GM12878 (cell line): ENCODE measurements at regions not wholly inside any gene's neighbourhood (a gene's known extent, or its start where the extent isn't known, plus 50 kb on each side); places are given as distances from the start of the nearest gene placed in this dataset.

Source experiments
- ATAC-seq: fragments of 200-7000 bp; cut with Tn5 transposase; 3 replicates; pipeline ENCODE4 v1.9.1; 2020; ENCODE audit warnings: mild to moderate bottlenecking, moderate library complexity
- BruUV-seq: library from RNA; stranded (reverse); fragments of 400-500 nt; replicated peaks from 2 replicates; lab custom pipeline; 2021; lab: Mats Ljungman, UMichigan
- CTCF ChIA-PET: fragments of 300-600 bp; sonication (Branson Sonifier 250); formaldehyde crosslinking; extraction: SDS; loops from one replicate; lab custom pipeline; 2021; ENCODE audit warnings: inconsistent platforms; lab: Yijun Ruan, JAX
- POLR2A ChIA-PET: fragments of 350-600 bp; formaldehyde crosslinking; extraction: SDS; loops from one replicate; lab custom pipeline; 2021; ENCODE audit warnings: inconsistent platforms; lab: Charles Lee
- RAD21 ChIA-PET: fragments of 300-600 bp; sonication (Branson Sonifier 250); formaldehyde crosslinking; loops from one replicate; lab custom pipeline; 2023; ENCODE audit warnings: antibody characterized with exemption; ENCODE audit not compliant: unreplicated experiment; lab: Charles Lee
- SMC1A ChIA-PET: fragments of 300-600 bp; sonication (Branson Sonifier 250); formaldehyde crosslinking; loops from one replicate; lab custom pipeline; 2023; ENCODE audit not compliant: unreplicated experiment, uncharacterized antibody; lab: Charles Lee
- DNase-seq: peaks from one replicate; pipeline ENCODE4 v3.0.0-alpha.2; 2011; ENCODE audit warnings: low read depth, low spot score
- FAIRE-seq: peaks from 3 replicates; lab custom pipeline; 2011; peaks lifted over from hg19 to GRCh38; lab: Jason Lieb, UNC
- H2AFZ ChIP-seq: 2 replicates; pipeline ENCODE4 v1.6.0; 2011; ENCODE audit warnings: low read depth, low read length, control low read depth; ENCODE audit not compliant: control insufficient read depth
- H3K27ac ChIP-seq: 2 replicates; pipeline ENCODE4 v1.5.1; 2011; ENCODE audit warnings: control low read depth; ENCODE audit not compliant: control insufficient read depth, insufficient read depth
- H3K27me3 ChIP-seq, 2 experiments: replicated peaks in 1 of 2; 2 replicates each; pipeline versions ENCODE4 v1.6.0 to v1.6.1; 2011; ENCODE audit warnings: low read length in 1 of 2; ENCODE audit not compliant: control insufficient read depth in 2 of 2, insufficient read depth in 2 of 2
- H3K36me3 ChIP-seq, 2 experiments: 2 replicates each; pipeline ENCODE4 v1.5.1; 2011; ENCODE audit warnings: low read length in 1 of 2; ENCODE audit not compliant: control insufficient read depth in 2 of 2, insufficient read depth in 2 of 2
- H3K4me1 ChIP-seq: 2 replicates; pipeline ENCODE4 v1.6.1; 2011; ENCODE audit warnings: mild to moderate bottlenecking, low read length, moderate library complexity, mixed read lengths; ENCODE audit not compliant: control insufficient read depth, insufficient read depth
- H3K4me2 ChIP-seq: 2 replicates; pipeline ENCODE4 v1.6.0; 2011; ENCODE audit warnings: control low read depth; ENCODE audit not compliant: control insufficient read depth, insufficient read depth
- H3K4me3 ChIP-seq: fragments of 200-600 bp; sonication (generic); 2 replicates; pipeline ENCODE4 v1.5.1; 2016
- H3K79me2 ChIP-seq: 2 replicates; pipeline ENCODE4 v1.6.0; 2011; ENCODE audit warnings: low read length; ENCODE audit not compliant: control insufficient read depth, insufficient read depth
- H3K9ac ChIP-seq: 2 replicates; pipeline ENCODE4 v1.8.0; 2011; ENCODE audit warnings: low read length, control low read depth, mixed read lengths; ENCODE audit not compliant: control insufficient read depth, insufficient read depth
- H3K9me3 ChIP-seq: replicated peaks from 3 replicates; pipeline ENCODE4 v1.5.1; 2011; ENCODE audit warnings: mild to moderate bottlenecking, low read length; ENCODE audit not compliant: control insufficient read depth, insufficient read depth
- H4K20me1 ChIP-seq: 2 replicates; pipeline ENCODE4 v1.6.0; 2011; ENCODE audit not compliant: control insufficient read depth, insufficient read depth
- CREM ChIP-seq: IDR thresholded peaks from 2 replicates; pipeline ENCODE4 v1.6.1; 2014; ENCODE audit warnings: antibody characterized with exemption, low read depth
- RBBP5 ChIP-seq: fragments of 200-600 bp; sonication (generic); conservative IDR thresholded peaks from 2 replicates; pipeline ENCODE4 v1.6.1; 2016
- ZBED1 ChIP-seq: IDR thresholded peaks from 2 replicates; pipeline ENCODE4 v1.6.1; 2016; ENCODE audit warnings: borderline replicate concordance
- WGBS: methylation state at CpG from one replicate; pipeline ENCODE4 v1.1.6; 2016; ENCODE audit warnings: low lambda C conversion rate; ENCODE audit not compliant: insufficient replicate concordance, insufficient coverage; ENCODE audit errors: missing lambda C conversion rate; 5-methylcytosine and 5-hydroxymethylcytosine counted together
- in situ Hi-C: fragments of 300-500 bp; cut with MboI; formaldehyde crosslinking; loops from 9 replicates; pipeline ENCODE4 v1.14.3; 2018; ENCODE audit warnings: mixed read lengths
- intact Hi-C: fragments of 100-400 bp; cut with micrococcal nuclease; formaldehyde crosslinking; loops from one replicate; pipeline ENCODE4 v1.14.2; 2022; ENCODE audit not compliant: unreplicated experiment

GRCh38 chr6:93859971-93860370 lies 440.6 kb upstream of the EPHA7 start (continued):
- no peak for TF ChIP-seq CREM

DNA sequence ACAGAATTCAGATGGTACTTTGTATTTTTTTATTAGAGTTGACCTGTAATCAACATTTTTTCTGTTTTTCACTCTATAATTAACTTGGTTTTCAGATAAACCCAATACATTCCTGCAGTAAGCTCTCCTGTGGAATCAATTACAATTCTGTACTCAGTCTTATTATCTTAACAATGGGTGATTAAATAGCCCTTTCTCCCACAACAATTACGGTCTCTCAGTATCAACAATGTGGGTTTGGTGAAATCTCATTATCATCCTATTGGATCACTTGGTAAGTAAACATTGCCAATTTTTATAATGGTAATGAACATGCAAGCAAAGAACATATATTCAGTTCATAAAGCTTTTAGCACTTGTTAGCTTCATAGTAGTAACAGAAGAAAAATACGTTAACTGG lies 438.9 kb upstream of the EPHA7 start:
- 13% methylated on average over 2 of the region's 2 CpGs for WGBS
- DNase-seq, result no peak
- Histone ChIP-seq H3K4me2 (no peak overlapping the region), H3K9ac (no peak overlapping the region), H3K27me3 (no peaks in the 10 kb centered on the region), H2AFZ (no peak overlapping the region), H3K27ac (no peak overlapping the region), H4K20me1 (no peaks in the 10 kb centered on the region), H3K4me3 (no peak overlapping the region), H3K36me3 (no peaks in the 10 kb centered on the region)
- no peak for ATAC-seq
- POLR2A ChIA-PET, result no interaction called here
- CTCF ChIA-PET, result interaction anchor here (1.1 kb wide), 1 partner anchor 11 kb away, joined by 3 read pairs; no protein-coding TSS in a partner anchor
- no peak for FAIRE-seq
- RAD21 ChIA-PET, result no interaction called here
- SMC1A ChIA-PET, result interaction anchor here (0.9 to 2.1 kb wide), 2 partner anchors 11 to 20 kb away, joined by 3 to 4 read pairs; no protein-coding TSS in a partner anchor
- TF ChIP-seq RBBP5, result no peak
- TF ChIP-seq, all 136 proteins: peak for 0
- intact Hi-C loops (no loop called here), in situ Hi-C loops (no loop called here)
- no peaks in the 10 kb centered on the region for H3K79me2 ChIP-seq
- no peaks in the 10 kb centered on the region for H3K4me1 ChIP-seq
- no peaks in the 10 kb centered on the region for H3K9me3 ChIP-seq
- no TSS peak for BruUV-seq

DNA sequence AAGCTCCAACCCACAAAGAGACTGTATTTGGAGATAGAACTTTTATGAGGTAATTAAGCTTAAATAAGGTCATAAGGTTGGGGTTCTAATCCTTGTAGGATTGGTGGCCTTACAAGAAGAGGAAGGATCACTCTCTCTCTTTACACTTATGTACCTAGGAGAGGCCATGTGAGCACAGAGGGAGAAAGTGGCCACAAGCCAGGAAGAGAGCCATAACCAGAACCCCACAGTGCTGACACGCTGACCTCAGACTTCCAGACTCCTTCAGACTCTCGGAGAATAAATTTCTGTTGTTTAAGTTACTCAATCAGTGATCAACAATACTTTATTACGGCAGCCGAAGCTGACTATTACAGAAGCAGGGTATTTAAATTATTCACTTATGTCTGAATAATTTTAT lies 430.5 kb upstream of the EPHA7 start:
- Histone ChIP-seq H3K4me1 (no peaks in the 10 kb centered on the region), H3K27me3 (no peaks in the 10 kb centered on the region), H4K20me1 (no peaks in the 10 kb centered on the region), H3K79me2 (no peaks in the 10 kb centered on the region), H3K4me2 (no peak overlapping the region), H3K9ac (no peak overlapping the region), H3K4me3 (no peak overlapping the region), H3K9me3 (no peaks in the 10 kb centered on the region), H3K36me3 (no peaks in the 10 kb centered on the region), H2AFZ (no peak overlapping the region), H3K27ac (no peak overlapping the region)
- BruUV-seq, result no TSS peak
- CTCF ChIA-PET, result no interaction called here
- FAIRE-seq (no peak), DNase-seq (no peak), ATAC-seq (no peak)
- SMC1A ChIA-PET, result no interaction called here
- 38% methylated on average over 4 of the region's 4 CpGs for WGBS
- TF ChIP-seq ZBED1, result no peak
- RAD21 ChIA-PET, result no interaction called here
- POLR2A ChIA-PET, result no interaction called here
- in situ Hi-C loops (no loop called here), intact Hi-C loops (no loop called here)
